ENCODE measurements at regions not wholly inside any gene's neighbourhood (a gene's known extent, or its start where the extent isn't known, plus 50 kb on each side); places are given as distances from the start of the nearest gene placed in this dataset.

DNA sequence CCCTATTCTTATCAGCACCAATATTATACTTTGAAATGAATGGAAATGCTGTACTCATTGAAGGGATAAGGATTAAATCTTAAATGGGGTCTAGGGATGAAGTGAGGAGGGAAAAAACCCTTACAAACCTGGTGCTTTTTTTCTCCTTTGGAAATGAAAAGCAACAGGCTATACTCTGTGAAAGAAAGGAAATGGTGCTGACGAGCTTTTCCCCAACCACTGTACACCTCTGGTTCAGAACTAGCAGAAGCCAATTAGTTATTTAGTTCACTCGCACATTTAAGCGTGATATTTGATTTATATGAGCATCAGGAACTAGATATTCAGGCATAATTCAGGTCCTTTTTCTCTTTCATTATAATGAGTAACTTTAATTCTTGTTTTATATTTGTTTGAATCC, 74.5 kb upstream of the S1PR1 start:
- 65 to 78% (median 70%) methylated on average over 3 of the region's 3 CpGs for WGBS, 5 donors
- no peaks in the 10 kb centered on the region for H3K9me3 ChIP-seq
- no peak overlapping the region for H3K4me3 ChIP-seq
- no peak for TF ChIP-seq POLR2AphosphoS5 (IDR thresholded peaks at IDR 0.05)
- TF ChIP-seq, protein P1, sequence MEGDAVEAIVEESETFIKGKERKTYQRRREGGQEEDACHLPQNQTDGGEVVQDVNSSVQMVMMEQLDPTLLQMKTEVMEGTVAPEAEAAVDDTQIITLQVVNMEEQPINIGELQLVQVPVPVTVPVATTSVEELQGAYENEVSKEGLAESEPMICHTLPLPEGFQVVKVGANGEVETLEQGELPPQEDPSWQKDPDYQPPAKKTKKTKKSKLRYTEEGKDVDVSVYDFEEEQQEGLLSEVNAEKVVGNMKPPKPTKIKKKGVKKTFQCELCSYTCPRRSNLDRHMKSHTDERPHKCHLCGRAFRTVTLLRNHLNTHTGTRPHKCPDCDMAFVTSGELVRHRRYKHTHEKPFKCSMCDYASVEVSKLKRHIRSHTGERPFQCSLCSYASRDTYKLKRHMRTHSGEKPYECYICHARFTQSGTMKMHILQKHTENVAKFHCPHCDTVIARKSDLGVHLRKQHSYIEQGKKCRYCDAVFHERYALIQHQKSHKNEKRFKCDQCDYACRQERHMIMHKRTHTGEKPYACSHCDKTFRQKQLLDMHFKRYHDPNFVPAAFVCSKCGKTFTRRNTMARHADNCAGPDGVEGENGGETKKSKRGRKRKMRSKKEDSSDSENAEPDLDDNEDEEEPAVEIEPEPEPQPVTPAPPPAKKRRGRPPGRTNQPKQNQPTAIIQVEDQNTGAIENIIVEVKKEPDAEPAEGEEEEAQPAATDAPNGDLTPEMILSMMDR (IDR thresholded peaks at IDR 0.05 in 8 of 11, conservative IDR thresholded peaks at IDR 0.05 in 3 of 11): no peak
- peaks cover 0 to 18% (median 8%) of the 10 kb centered on the region in 6 donors for H3K4me1 ChIP-seq
- no peak for DNase-seq
- no peaks in the 10 kb centered on the region for H3K27me3 ChIP-seq (replicated peaks in 1 of 7)
- H3K27ac ChIP-seq: peak overlapping the region in 6 of 8 donors; percentile 27 to 70 (median 51)
- no peaks in the 10 kb centered on the region for H3K36me3 ChIP-seq
- intact Hi-C loops (cut with DNase I; ENCODE audit: low total_unique reads): no loop called here

DNA sequence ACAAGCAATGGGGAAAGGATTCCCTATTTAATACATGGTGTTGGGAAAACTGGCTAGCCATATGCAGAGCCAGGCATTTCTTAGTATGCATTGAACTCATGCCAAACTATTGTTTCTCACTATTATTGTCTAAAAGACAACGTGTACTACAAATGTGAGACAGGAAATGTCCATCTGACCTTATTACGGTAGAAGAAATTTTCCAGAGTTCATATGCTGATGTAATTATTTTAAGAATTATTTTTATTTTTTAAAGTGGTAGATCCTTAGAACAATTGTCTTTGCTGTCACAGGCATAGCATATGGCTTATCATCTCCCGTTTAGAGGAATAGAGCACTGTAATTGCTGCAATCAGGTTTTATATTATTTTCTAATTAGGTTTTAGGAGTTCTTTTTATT, 75.2 kb upstream of the S1PR1 start:
- Histone ChIP-seq H3K4me3 (no peak overlapping the region), H3K27ac (peak overlapping the region in 4 of 8 donors; percentile 51 to 70 (median 53)), H3K9me3 (no peaks in the 10 kb centered on the region), H3K27me3 (replicated peaks in 1 of 7) (no peaks in the 10 kb centered on the region), H3K4me1 (peaks cover 0 to 18% (median 8%) of the 10 kb centered on the region in 6 donors), H3K36me3 (no peaks in the 10 kb centered on the region)
- 50 to 70% (median 61%) methylated on average over 3 of the region's 3 CpGs for whole genome bisulfite sequencing, 5 donors
- no peak for TF ChIP-seq POLR2A (IDR thresholded peaks at IDR 0.05)
- TF ChIP-seq, protein P1 (IDR thresholded peaks at IDR 0.05 in 8 of 11, conservative IDR thresholded peaks at IDR 0.05 in 3 of 11): no peak
- TF ChIP-seq POLR2AphosphoS5 (IDR thresholded peaks at IDR 0.05): no peak
- intact Hi-C loops (cut with DNase I; ENCODE audit: low total_unique reads): no loop called here
- DNase-seq: no peak

DNA sequence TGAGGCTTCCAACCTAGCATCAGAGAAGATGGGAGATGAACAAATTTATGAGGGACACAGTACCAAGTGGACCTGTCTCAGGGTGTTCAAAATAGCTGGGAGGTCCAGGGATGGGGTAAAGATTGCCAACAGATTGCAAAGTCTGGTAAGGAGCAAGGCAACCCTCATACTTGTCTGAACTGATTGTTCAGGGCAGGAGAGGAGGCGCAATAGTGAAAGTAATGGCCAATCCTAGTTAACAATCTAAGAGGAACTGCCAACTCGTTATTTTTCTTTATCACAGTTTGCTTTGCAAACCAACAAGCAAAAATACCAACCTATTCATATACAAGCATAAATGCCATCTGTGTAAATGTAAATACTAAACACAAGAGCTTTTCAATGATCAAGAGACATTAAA, 78.4 kb upstream of the S1PR1 start:
- peaks cover 0 to 14% (median 8%) of the 10 kb centered on the region in 6 donors for H3K4me1 ChIP-seq
- intact Hi-C loops (cut with DNase I; ENCODE audit: low total_unique reads): no loop called here
- TF ChIP-seq POLR2A (IDR thresholded peaks at IDR 0.05): no peak
- TF ChIP-seq, protein P1 (IDR thresholded peaks at IDR 0.05 in 8 of 11, conservative IDR thresholded peaks at IDR 0.05 in 3 of 11): no peak
- TF ChIP-seq POLR2AphosphoS5 (IDR thresholded peaks at IDR 0.05): no peak
- no peaks in the 10 kb centered on the region for H3K36me3 ChIP-seq
- no peaks in the 10 kb centered on the region for H3K27me3 ChIP-seq (replicated peaks in 1 of 7)
- WGBS, 5 donors: 77 to 90% (median 83%) methylated on average over 2 of the region's 2 CpGs
- no peak for DNase-seq
- no peaks in the 10 kb centered on the region for H3K9me3 ChIP-seq
- no peak overlapping the region for H3K4me3 ChIP-seq
- no peak overlapping the region for H3K27ac ChIP-seq

DNA sequence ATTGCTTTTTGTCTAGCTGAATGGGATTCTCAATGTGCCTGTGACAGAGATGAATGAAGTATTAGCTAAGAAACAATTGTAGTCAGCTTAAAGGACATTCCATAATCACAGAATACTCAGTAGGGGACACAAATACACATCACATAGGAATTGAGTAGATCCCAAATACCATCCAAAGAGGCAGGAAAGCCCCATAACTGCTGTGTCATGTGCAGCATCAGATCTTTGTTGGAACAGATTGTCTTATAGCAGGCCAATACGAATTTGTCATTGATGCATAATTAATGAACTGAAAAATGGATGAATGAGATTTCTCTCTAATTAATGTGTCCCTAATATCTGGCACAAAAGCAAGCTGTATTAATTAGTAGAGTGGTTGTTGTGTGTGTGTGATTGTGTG, 82.3 kb upstream of the S1PR1 start:
- WGBS, 5 donors: 86 to 96% (median 93%) methylated on average over 1 of the region's 1 CpG

More for the DNA sequence above, 82.3 kb upstream of the S1PR1 start:
- no peak for TF ChIP-seq POLR2A (IDR thresholded peaks at IDR 0.05)
- TF ChIP-seq, protein P1 (IDR thresholded peaks at IDR 0.05 in 8 of 11, conservative IDR thresholded peaks at IDR 0.05 in 3 of 11): no peak
- Histone ChIP-seq H3K27me3 (replicated peaks in 1 of 7) (no peaks in the 10 kb centered on the region), H3K27ac (no peak overlapping the region), H3K4me3 (no peak overlapping the region), H3K36me3 (no peaks in the 10 kb centered on the region), H3K4me1 (no peaks in the 10 kb centered on the region), H3K9me3 (no peaks in the 10 kb centered on the region)
- intact Hi-C loops (cut with DNase I; ENCODE audit: low total_unique reads): no loop called here
- no peak for DNase-seq
